GM21528 (cell line): ENCODE measurements at regions not wholly inside any gene's neighbourhood (a gene's known extent, or its start where the extent isn't known, plus 50 kb on each side); places are given as distances from the start of the nearest gene placed in this dataset.

Experiments used
- ATAC-seq: cut with Tn5 transposase; IDR thresholded peaks from one replicate; pipeline ENCODE4 v1.9.1; 2021; ENCODE audit warnings: mild to moderate bottlenecking, moderate library complexity; ENCODE audit not compliant: unreplicated experiment, low FRiP score

GRCh38 chr4:125677665-125678307 lies 363.0 kb downstream of the FAT4 start:
- no peak for ATAC-seq

DNA sequence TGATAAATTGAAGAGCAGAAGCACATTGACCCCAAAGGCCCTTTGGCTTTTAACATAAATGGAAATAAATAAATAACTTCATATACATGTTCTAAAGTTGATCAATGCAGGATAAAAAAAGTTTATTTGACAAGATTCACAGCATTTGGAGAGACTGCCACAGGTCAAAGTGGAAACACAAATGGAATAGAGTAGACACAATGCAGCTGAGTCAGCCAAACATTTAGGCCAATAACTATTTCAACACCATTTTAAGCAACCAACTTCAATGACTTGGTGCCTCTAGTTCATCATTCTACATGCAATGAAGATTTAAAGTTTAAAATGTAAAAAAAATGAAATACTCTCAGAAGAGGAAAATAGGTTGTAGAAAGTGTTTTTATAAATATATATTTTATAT lies 365.2 kb downstream of the FAT4 start:
- ATAC-seq: no peak

- ATAC-seq: no peak
Observed at GRCh38 chr4:125681240-125681639, 366.5 kb downstream of the FAT4 start.

DNA sequence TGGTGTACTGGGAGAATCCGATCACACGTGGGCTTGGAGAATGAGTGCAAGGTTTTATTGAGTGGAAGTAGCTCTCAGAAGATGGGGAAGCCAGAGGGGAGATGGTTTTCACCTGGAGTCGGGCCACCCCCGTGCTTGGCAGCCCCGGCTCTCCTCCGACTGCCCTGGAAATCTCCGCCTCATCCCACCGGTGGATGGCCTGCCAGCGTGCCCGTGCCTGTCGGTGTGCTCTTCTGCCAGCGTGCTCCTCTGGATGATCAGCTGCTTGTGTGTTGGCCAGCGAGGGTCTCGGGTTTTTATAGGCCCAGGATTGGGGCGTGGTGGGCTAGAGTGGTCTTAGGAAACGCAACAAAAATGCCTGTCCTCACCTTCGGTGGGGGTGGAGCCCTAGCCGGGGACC lies 368.0 kb downstream of the FAT4 start:
- no peak for ATAC-seq

DNA sequence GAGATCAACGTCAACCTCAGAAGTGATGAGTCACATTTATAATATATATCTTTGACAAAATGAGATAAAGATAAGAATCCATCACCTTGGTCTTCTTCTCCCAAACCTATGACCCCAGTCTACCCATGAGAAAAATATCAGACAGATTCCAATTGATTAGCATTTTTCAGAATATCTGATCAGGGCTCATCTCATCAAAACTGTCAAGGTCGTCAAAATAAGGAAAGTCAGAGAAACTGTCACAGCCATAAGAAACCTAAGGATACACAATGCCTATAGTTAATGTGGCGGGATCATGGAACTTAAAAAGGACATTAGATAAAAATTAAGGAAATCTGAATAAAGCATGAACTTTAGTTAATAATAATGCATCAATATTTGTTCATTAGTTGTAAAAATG lies 374.1 kb downstream of the FAT4 start:
- ATAC-seq: no peak

- ATAC-seq: no peak
Observed at GRCh38 chr4:125689805-125690204, 375.1 kb downstream of the FAT4 start.

DNA sequence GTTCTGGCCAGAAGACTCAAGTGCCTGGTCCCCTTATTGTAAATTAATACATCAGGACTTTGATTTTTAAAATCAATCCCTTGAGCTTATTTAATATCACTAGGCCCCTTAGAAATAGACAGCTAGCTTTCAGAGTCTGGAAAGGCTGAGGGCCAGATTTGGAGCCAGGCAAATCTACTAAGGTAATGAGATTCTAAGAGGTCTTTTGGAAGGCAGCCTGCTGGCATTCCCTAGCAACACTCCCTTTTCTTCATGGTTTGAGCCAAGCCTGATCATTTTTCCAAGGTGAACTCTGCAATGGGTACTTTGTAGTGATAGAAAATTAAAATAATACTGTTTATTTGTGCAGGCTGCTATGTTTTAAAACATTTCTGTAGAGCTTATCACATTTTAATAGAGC lies 378.5 kb downstream of the FAT4 start:
- ATAC-seq: no peak

- ATAC-seq: no peak
Observed at GRCh38 chr4:125702406-125702805, 387.7 kb downstream of the FAT4 start.

DNA sequence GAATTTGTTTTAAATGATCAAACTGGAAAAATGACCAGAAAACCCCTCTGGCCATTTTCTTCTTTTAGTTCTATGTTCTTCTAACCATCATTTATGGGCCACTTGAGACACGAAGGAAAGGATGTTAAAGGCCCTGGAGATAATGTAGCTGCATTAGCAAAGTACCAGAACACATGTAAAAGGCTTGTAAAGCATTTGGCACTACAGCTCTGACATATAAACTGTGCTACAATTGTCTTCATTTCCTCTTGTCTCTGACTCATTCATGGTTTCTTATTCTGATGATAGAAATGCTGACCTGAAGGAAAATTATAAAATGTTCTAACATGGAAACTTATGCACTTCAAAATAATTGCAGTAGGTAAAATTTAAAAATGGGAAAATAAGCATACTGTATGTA lies 388.7 kb downstream of the FAT4 start:
- no peak for ATAC-seq

GRCh38 chr4:125704726-125705125 lies 390.0 kb downstream of the FAT4 start:
- no peak for ATAC-seq

- no peak for ATAC-seq
Observed at GRCh38 chr4:125705681-125706080, 390.9 kb downstream of the FAT4 start.

GRCh38 chr4:125707397-125707796 lies 392.6 kb downstream of the FAT4 start:
- no peak for ATAC-seq

GRCh38 chr4:125710766-125711165 lies 396.0 kb downstream of the FAT4 start:
- ATAC-seq: no peak

DNA sequence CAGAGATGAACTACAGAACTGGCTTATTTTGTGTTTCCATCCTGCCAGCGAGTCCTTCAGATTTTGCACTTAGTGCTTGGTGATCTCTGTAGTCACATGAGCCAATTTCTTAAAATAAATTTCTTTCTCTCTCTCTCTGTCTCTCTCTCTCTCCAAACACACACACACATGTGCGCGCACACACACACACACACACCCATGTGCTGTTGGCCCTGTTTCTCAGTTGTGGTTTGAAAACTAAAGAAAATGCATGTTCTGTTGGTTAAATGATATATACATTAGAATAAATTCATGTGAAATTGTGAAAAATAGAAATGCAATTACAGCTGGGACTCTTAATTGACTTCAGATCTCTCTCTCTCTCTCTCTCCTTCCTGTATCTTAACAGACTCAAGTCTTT lies 399.3 kb downstream of the FAT4 start:
- no peak for ATAC-seq

GRCh38 chr4:125714845-125715244 lies 400.1 kb downstream of the FAT4 start:
- ATAC-seq: no peak

DNA sequence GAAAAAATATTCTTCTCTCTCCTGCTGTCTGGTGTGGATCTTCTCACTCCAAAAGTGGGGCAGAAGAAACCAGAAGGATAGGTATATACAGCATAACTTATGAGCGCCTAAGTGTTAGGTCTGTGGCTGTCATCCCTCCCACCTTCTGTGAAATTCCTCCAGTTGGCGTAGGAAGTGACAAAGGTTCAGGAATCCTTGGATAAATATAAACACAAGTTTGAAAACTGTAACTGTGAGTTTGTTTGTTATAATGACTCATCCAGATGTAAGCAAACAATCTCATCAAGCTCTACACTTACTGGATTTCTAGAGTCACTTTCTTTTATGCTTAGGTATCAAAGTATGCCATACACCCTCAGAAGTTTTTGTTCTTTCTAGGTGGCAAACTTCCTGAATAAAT lies 405.2 kb downstream of the FAT4 start:
- no peak for ATAC-seq

GRCh38 chr4:125722009-125722408 lies 407.3 kb downstream of the FAT4 start:
- no peak for ATAC-seq

- ATAC-seq: no peak
Observed at GRCh38 chr4:125725957-125726525, 411.3 kb downstream of the FAT4 start.

GRCh38 chr4:125727931-125728330 lies 413.2 kb downstream of the FAT4 start:
- ATAC-seq: no peak

DNA sequence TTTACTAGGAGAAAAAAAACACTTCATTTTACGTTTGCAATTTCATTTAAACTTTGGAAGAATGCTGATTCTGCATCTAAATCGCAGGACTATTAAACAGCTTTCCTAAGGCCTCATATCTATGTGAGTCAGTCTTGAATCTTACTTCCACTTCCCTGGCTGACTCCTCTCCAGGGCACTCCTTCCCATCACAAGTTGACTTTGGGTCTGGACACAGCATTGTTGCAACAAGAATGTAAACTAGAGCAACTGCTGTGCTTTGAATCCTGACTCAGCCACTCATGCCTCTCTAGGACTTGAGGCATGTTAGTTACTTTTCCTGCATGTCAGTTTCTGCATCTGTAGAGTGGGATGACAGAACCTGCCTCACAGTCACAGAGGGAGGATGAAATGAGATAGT lies 413.8 kb downstream of the FAT4 start:
- no peak for ATAC-seq

DNA sequence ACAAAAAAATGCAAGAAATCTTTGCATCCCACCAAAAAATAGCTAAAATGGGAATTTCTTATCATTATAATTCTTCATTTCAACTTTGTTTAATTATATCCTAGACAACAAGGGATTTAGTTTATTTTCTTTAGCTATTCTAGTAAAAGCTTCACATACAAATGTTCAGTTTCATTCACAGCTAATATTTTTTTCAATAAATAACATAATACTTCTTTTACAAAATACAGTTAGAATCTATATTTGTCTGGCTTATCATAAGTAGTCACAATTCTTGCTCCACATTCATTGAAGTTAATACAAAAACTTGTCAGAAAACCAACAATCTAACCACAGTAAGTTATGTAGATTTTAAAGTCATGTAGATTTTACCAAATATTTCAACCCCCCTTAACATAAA lies 414.4 kb downstream of the FAT4 start:
- no peak for ATAC-seq

GRCh38 chr4:125732632-125733031 lies 417.9 kb downstream of the FAT4 start:
- ATAC-seq: no peak

- ATAC-seq: no peak
Observed at GRCh38 chr4:125734504-125734903, 419.7 kb downstream of the FAT4 start.
